ENCODE measurements at regions not wholly inside any gene's neighbourhood (a gene's known extent, or its start where the extent isn't known, plus 50 kb on each side); places are given as distances from the start of the nearest gene placed in this dataset.

DNA sequence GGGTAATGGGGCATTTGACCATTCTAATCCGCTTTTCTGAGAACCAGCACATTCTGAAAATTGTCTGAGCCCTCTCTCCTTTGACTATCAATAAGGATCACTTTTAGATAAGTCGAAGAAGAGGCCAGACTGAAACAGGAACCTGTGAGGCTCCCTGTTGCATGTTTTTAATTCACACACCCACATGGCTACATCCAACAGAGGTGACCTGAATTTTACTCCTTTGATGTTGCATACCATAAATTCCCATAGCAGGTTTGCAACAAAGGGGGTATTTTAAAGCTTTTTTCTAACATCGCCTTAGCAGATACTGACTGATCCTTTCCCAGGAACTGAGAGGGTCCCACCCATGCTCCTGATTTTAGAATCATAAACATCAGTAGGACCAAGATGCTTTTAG, 450.8 kb downstream of the USP25 start:
- no peak for DNase-seq (ENCODE audit: low read depth)

- DNase-seq (ENCODE audit: low read depth), result no peak
Measured at GRCh38 chr21:16181018-16181417, 451.2 kb downstream of the USP25 start.

- no peak for DNase-seq (ENCODE audit: low read depth)
Measured at GRCh38 chr21:16185766-16186165, 456.0 kb downstream of the USP25 start.

- DNase-seq (ENCODE audit: low read depth), result no peak
Measured at GRCh38 chr21:16186742-16187141, 457.0 kb downstream of the USP25 start.

DNA sequence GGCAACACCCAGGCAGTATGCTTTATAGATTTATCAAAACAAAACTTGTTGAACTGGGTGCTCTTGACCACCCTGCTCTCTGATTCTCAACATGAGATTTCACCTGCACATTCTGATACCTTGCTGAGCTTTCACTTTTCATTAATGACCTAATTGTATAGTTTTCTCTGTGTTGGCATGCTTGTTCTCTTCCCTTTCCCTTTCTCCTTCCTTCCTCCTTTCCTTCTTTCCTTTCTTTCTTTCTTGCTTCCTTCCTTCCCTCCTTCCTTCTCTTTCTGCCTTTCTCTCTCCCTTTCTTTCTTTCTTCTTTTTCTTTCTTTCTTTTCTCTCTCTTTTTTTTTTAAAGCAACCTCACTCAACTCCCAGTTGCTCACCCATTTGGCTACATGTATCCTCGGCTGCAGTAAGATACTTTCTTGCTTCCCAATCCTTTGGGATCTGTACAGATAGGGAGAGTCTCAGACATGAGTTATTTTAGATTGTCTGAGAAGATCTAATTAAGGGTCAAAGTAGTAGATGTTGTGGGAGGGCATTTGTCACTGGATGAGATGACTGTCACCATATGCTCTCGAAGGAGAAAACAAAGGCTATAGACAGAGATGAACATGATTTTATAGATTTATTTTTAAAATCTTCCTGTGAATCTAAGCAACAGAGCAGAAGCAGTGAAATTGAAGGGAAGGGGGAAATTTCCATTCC, 458.0 kb downstream of the USP25 start:
- DNase-seq (ENCODE audit: low read depth), result no peak

DNA sequence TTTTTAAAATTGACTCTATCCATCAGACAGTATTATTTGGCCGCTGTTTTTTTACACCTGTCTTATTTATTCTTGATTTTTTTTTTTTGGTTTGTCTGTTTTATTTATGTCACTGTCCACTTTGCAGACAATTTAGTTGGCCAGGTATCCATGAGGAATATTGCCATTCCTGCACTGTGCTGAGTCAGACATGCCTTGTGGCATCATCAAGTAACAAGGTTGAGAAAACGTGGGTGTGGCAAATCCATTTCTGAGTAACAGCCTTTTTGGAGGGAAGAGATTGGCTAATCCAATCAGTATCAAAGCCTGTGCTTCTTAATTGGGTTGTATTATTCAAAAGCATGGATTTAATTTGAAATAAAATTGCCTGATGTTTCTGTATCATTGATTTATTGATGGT, 463.1 kb downstream of the USP25 start:
- no peak for DNase-seq (ENCODE audit: low read depth)

- DNase-seq (ENCODE audit: low read depth), result no peak
Measured at GRCh38 chr21:16193496-16194094, 463.8 kb downstream of the USP25 start.

DNA sequence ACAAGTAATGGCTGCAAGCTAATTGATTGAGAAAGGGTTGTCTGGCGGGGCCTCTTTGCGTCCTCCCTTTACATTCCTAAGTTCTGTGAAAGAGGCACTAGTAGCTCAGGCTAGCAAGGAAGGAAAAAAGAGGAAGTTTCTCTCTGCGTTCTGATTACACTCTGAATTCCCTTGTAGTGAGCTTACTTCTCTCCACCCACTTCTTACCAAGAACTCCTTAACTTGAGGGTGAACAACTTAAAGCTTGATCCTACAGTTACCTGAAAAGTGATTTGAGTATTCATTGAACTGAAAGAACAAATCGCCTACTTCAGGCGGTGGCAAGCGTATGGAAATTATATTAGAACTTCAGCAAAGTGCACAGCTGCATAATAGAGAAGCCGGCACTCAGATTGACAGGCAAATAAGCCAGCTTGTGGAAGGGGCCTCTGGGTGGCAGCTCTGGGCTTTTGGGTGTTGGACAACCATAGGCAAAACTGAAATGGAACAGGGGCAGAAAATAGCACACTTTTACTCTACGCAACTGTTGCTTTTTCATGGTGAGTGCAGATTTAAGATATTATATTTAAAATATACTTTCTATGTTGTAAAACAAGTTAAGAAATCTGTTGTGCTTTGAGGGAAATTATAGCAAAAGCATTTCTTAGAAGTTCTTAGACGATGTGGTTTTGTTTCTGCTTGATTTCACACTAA, 464.5 kb downstream of the USP25 start:
- no peak for DNase-seq (ENCODE audit: low read depth)

DNA sequence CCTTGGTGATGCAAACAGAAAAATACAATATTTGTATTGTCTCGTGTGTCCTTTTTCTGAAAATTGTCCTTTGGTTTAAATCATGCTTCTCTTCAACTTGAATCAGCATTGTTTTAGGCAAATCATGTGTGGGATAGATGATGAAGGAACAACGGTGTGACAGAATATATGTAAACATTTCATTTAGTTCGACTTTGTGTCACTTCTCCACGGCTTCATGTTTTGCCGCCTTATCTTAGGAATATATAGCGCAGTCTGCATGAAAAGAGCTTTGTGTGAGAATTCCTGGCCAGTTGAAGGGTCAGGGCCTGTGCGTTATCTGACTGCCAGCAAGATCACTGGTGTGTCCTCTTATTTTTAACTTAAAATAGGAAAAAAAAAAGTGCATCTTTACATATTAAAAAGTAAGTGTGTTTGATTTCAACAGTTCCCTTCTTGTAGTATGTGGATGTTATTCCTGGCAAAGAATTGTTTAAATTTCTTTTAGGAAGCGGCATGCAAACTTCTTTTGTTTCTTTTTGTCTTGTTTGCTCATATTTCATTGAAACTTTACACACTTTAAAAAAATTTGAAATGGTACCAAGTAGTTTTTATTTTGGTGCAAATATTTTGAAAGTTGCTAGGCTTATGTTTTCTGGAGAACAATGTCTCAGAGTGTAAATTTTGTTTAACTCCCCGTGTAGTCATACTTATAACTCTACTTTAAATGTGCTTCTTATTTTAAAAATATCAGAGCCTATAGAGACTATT, 465.2 kb downstream of the USP25 start:
- no peak for DNase-seq (ENCODE audit: low read depth)

- DNase-seq (ENCODE audit: low read depth), result no peak
Measured at GRCh38 chr21:16195538-16195910, 465.7 kb downstream of the USP25 start.

GRCh38 chr21:16196001-16196400, 466.2 kb downstream of the USP25 start:
- DNase-seq (ENCODE audit: low read depth), result no peak

- no peak for DNase-seq (ENCODE audit: low read depth)
Measured at GRCh38 chr21:16198546-16198945, 468.8 kb downstream of the USP25 start.

- no peak for DNase-seq (ENCODE audit: low read depth)
Measured at GRCh38 chr21:16199539-16199938, 469.8 kb downstream of the USP25 start.

DNA sequence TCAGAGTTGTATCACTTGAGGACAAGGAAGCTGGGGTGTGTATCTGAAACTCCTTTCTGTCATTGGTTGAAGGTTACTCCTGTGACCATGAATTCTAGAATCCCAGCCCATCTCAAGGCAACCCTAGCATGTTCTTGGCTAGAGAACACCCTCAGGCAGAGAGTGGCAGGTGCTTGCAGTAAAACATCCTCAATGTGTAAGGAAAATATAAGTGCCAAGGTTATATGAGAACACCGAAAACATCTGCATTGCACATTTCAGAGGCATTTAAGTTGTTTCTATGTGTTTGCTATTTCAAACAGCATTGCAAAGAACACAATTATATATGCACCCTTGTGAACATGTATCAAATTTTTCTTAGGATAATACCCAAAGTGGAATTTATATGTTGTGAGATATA, 471.9 kb downstream of the USP25 start:
- DNase-seq (ENCODE audit: low read depth), result no peak

DNA sequence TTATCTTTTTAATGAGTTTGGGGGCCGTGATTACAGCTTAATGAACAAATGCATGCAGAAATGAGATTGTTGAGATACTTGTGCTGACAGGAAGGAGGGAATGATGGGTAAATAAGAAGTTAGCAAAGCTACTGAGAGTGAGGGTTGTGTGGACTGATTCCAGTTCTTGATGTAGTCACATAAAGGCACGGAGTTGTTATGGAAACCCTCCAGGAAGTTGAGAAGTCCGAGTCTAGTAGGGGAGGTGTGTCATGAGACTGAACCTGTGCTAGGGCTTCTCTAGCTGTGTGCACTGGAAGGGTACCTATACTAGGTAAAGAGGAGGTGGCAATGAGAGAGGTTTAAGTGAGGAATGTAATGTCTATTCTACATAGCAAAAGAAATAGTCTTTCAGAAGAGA, 475.7 kb downstream of the USP25 start:
- no peak for DNase-seq (ENCODE audit: low read depth)

- no peak for DNase-seq (ENCODE audit: low read depth)
Measured at GRCh38 chr21:16211339-16212303, 481.8 kb downstream of the USP25 start.

DNA sequence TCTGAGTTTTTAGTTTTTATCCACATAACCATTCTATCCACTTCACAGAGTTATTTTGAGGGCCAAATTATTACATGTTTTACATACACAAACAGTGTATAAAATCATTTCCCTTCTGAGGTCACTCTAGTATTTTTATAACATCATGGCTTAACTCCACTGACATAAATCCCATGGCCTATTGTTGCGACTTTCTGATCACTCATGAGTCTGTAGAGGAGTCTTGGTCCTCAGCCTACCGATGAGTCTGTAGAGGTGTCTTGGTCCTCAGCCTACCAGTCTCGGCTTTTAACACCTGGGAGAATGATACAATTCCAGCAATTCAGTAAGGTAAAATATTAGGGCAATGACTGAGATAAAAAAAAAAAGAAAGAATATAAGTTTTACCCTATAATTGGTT, 483.7 kb downstream of the USP25 start:
- DNase-seq (ENCODE audit: low read depth), result no peak

DNA sequence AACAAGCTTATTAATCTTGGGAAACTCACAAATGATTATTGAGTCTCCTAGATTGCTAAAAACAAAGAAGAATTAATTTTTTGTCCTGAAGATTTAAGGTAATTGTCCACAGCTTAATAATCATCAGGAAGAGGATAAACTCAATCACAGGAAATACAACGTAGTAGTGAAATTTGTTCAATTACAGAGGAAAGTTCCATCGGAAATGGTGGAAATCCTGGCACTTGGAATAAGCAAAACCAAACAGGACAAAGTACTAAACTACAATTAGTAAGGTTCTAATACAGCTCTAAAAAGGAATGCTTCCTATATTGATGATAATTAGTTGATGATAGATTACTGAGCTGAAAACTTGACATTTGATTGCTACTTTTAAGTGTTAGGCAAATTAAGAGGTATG, 485.4 kb downstream of the USP25 start:
- no peak for DNase-seq (ENCODE audit: low read depth)

DNA sequence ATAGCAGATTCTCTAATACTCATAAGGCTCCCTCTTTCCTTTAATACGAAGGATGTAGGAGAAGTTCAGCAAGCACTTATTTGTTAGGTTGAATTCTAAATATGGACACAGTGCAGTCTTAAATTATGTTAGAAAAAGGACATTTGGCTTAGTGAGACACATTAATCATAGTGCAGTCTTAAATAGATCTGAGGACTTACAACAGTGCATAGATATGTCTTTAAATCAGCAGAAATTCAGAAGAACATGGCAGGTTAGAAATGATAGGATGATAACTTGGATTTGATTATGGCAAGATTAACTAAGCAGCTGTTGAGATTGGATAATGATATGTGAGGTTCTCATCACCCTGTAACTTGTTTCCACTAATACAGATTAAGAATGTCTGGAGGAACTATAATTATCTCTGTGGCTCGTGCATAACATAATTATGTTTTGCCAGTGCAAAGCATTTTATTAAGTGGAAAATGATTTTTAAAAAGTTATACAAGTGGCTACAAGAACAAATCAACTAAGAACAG, 485.9 kb downstream of the USP25 start:
- DNase-seq (ENCODE audit: low read depth), result no peak

DNA sequence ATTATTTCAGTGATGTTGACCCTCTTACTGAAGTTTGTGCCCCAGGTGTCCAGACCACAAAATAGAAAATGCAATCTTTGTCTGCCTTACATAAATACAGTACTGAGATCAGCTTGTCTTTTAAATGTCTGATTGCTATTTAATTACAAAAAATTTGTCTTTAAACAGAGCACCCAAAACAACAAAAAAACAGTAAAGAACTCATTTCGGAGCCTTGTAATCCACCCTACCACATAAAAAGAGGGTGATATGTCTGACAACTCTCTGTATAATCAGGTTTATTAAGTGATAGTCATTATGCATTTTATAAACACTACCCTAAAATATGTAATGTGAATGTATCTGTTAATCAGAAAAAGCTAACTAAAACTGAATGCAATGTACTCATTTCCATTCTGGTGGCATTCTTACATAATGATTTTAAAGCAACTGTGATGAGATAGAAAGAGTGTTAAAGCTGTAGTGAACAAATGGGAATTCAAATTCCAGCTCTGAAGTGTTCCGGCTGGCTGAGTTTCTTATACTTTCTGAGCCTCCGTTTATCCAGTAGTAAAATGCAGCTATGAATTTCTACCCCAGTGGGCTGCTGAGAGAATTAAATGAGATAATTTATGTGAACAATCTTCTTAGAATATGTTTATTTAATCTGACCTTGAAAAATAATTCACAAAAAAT, 486.6 kb downstream of the USP25 start:
- DNase-seq (ENCODE audit: low read depth), result no peak

All from stimulated activated CD8-positive, alpha-beta memory T cell treated with anti-CD3 and anti-CD28 coated beads, Interleukin-4, amount 100 ng/mL, for 24 hours (primary cell).